Astrocyte (in vitro differentiated cells and primary cell): ENCODE measurements at regions not wholly inside any gene's neighbourhood (a gene's known extent, or its start where the extent isn't known, plus 50 kb on each side); places are given as distances from the start of the nearest gene placed in this dataset.

Experiments
- DNase-seq: peaks from one replicate; pipeline ENCODE4 v3.0.0-alpha.2; 2010; ENCODE audit warnings: low read depth
- FAIRE-seq: peaks from 2 replicates; lab custom pipeline; 2011; peaks lifted over from hg19 to GRCh38; lab: Jason Lieb, UNC
- H2AFZ ChIP-seq: 2 replicates; pipeline ENCODE4 v1.6.0; 2012; ENCODE audit warnings: low read depth, low read length, inconsistent platforms
- H3K27ac ChIP-seq: 2 replicates; pipeline ENCODE4 v1.5.1; 2011; ENCODE audit warnings: low read depth, low read length, inconsistent platforms
- H3K27me3 ChIP-seq: 2 replicates; pipeline ENCODE4 v1.6.0; 2011; ENCODE audit warnings: low read length, inconsistent platforms; ENCODE audit not compliant: insufficient read depth
- H3K36me3 ChIP-seq: 2 replicates; pipeline ENCODE4 v1.5.1; 2011; ENCODE audit warnings: low read length, inconsistent platforms; ENCODE audit not compliant: insufficient read depth
- H3K4me1 ChIP-seq: 2 replicates; pipeline ENCODE4 v1.5.1; 2011; ENCODE audit warnings: low read length, inconsistent platforms; ENCODE audit not compliant: insufficient read depth
- H3K4me2 ChIP-seq: 2 replicates; pipeline ENCODE4 v1.6.0; 2012; ENCODE audit warnings: low read length, inconsistent platforms
- H3K4me3 ChIP-seq: 2 replicates; pipeline ENCODE4 v1.5.1; 2011; ENCODE audit warnings: low read depth, mild to moderate bottlenecking, low read length, inconsistent platforms; ENCODE audit not compliant: insufficient read depth
- H3K79me2 ChIP-seq: 2 replicates; pipeline ENCODE4 v1.6.0; 2012; ENCODE audit warnings: mild to moderate bottlenecking, low read length, inconsistent platforms; ENCODE audit not compliant: insufficient read depth
- H3K9ac ChIP-seq: 2 replicates; pipeline ENCODE4 v1.6.0; 2012; ENCODE audit warnings: mild to moderate bottlenecking, low read length, inconsistent platforms
- H3K9me3 ChIP-seq: 2 replicates; pipeline ENCODE4 v1.5.1; 2012; ENCODE audit warnings: low read depth, mild to moderate bottlenecking, low read length, inconsistent platforms; ENCODE audit not compliant: insufficient read depth
- H4K20me1 ChIP-seq: 2 replicates; pipeline ENCODE4 v1.6.0; 2012; ENCODE audit warnings: low read length, inconsistent platforms; ENCODE audit not compliant: insufficient read depth
- H3K27ac Mint-ChIP-seq: one replicate; pipeline ENCODE4 v1.8.0; 2021; ENCODE audit warnings: mild to moderate bottlenecking, mixed read lengths; ENCODE audit not compliant: unreplicated experiment
- H3K27me3 Mint-ChIP-seq: one replicate; pipeline ENCODE4 v1.8.0; 2021; ENCODE audit warnings: low read depth, mixed read lengths; ENCODE audit not compliant: unreplicated experiment
- H3K36me3 Mint-ChIP-seq: one replicate; pipeline ENCODE4 v1.8.0; 2021; ENCODE audit warnings: low read depth, mixed read lengths; ENCODE audit not compliant: unreplicated experiment
- H3K4me1 Mint-ChIP-seq: one replicate; pipeline ENCODE4 v1.8.0; 2021; ENCODE audit warnings: low read depth, mixed read lengths; ENCODE audit not compliant: unreplicated experiment
- H3K4me3 Mint-ChIP-seq: one replicate; pipeline ENCODE4 v1.8.0; 2021; ENCODE audit warnings: mild to moderate bottlenecking, moderate library complexity, mixed read lengths; ENCODE audit not compliant: unreplicated experiment
- H3K9me3 Mint-ChIP-seq: one replicate; pipeline ENCODE4 v1.8.0; 2021; ENCODE audit warnings: mild to moderate bottlenecking, mixed read lengths; ENCODE audit not compliant: unreplicated experiment
- EZH2 ChIP-seq: IDR thresholded peaks from 2 replicates; pipeline ENCODE4 v1.6.1; 2012; ENCODE audit warnings: mild to moderate bottlenecking, low read length, inconsistent platforms; ENCODE audit not compliant: insufficient read depth
- TF ChIP-seq, protein P1 (sequence below): IDR thresholded peaks from 2 replicates; pipeline ENCODE4 v1.5.1; 2011; ENCODE audit warnings: low read depth, mild to moderate bottlenecking, inconsistent platforms, low read length, moderate library complexity; ENCODE audit not compliant: insufficient read depth

DNA sequence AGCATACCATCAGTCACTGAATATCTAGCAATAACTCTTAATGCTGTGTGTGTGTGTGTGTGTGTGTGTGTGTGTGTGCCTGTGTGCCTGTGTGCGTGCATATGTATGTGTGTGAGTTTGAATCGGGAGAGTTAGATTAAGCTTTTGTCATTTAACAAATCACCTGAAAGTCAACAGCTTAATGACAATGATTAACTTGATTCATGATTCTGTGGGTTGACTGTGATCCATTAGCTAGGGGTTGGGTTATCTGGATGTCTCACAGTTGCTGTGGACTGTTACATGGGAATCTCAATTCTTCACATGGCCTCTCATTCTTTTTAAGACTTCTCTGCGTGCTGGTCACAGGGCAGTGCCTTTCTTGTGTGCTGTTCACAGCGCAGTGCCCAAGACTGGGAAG lies 639.0 kb upstream of the SORCS1 start:
- Histone ChIP-seq H2AFZ (no peak overlapping the region), H3K79me2 (no peaks in the 10 kb centered on the region), H3K9ac (no peak overlapping the region), H3K36me3 (no peaks in the 10 kb centered on the region), H4K20me1 (no peaks in the 10 kb centered on the region), H3K4me3 (no peak overlapping the region), H3K4me2 (no peak overlapping the region), H3K4me1 (no peaks in the 10 kb centered on the region), H3K9me3 (no peaks in the 10 kb centered on the region), H3K27ac (no peak overlapping the region), H3K27me3 (no peaks in the 10 kb centered on the region)
- H3K27ac Mint-ChIP-seq = no peak overlapping the region
- no peaks in the 10 kb centered on the region for H3K27me3 Mint-ChIP-seq
- H3K4me1 Mint-ChIP-seq = no peaks in the 10 kb centered on the region
- no peaks in the 10 kb centered on the region for H3K9me3 Mint-ChIP-seq
- no peaks in the 10 kb centered on the region for H3K36me3 Mint-ChIP-seq
- no peak overlapping the region for H3K4me3 Mint-ChIP-seq
- no peak for TF ChIP-seq EZH2
- TF ChIP-seq, protein P1, sequence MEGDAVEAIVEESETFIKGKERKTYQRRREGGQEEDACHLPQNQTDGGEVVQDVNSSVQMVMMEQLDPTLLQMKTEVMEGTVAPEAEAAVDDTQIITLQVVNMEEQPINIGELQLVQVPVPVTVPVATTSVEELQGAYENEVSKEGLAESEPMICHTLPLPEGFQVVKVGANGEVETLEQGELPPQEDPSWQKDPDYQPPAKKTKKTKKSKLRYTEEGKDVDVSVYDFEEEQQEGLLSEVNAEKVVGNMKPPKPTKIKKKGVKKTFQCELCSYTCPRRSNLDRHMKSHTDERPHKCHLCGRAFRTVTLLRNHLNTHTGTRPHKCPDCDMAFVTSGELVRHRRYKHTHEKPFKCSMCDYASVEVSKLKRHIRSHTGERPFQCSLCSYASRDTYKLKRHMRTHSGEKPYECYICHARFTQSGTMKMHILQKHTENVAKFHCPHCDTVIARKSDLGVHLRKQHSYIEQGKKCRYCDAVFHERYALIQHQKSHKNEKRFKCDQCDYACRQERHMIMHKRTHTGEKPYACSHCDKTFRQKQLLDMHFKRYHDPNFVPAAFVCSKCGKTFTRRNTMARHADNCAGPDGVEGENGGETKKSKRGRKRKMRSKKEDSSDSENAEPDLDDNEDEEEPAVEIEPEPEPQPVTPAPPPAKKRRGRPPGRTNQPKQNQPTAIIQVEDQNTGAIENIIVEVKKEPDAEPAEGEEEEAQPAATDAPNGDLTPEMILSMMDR = no peak
- no peak for FAIRE-seq
- no peak for DNase-seq

DNA sequence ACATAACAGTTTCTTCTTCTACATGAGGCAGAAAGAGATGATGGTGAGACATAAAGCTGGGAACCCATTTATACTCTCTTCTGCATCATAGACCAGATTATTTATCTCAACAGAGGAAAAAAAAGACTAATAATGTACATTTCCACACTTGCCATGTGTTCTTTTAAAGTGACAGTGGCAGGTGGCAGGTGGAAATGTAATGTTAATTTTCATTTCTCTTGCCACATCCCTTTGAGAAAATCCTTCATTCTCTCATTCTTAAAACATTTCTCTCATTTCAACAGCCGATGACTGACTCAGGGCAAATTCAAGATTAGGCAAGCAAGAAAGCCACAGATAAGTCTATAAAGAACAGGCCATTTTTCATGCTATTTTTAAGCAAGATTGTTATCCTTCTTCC lies 635.6 kb upstream of the SORCS1 start:
- Histone ChIP-seq H3K27me3 (no peaks in the 10 kb centered on the region), H3K4me2 (no peak overlapping the region), H3K4me3 (no peak overlapping the region), H2AFZ (no peak overlapping the region), H3K36me3 (no peaks in the 10 kb centered on the region), H3K9me3 (no peaks in the 10 kb centered on the region), H3K27ac (no peak overlapping the region), H3K79me2 (no peaks in the 10 kb centered on the region), H3K4me1 (no peaks in the 10 kb centered on the region), H4K20me1 (no peaks in the 10 kb centered on the region), H3K9ac (no peak overlapping the region)
- no peaks in the 10 kb centered on the region for H3K36me3 Mint-ChIP-seq
- no peak overlapping the region for H3K4me3 Mint-ChIP-seq
- no peak overlapping the region for H3K27ac Mint-ChIP-seq
- no peaks in the 10 kb centered on the region for H3K4me1 Mint-ChIP-seq
- no peaks in the 10 kb centered on the region for H3K9me3 Mint-ChIP-seq
- H3K27me3 Mint-ChIP-seq = no peaks in the 10 kb centered on the region
- TF ChIP-seq, protein P1 = no peak
- no peak for TF ChIP-seq EZH2
- no peak for DNase-seq
- no peak for FAIRE-seq

DNA sequence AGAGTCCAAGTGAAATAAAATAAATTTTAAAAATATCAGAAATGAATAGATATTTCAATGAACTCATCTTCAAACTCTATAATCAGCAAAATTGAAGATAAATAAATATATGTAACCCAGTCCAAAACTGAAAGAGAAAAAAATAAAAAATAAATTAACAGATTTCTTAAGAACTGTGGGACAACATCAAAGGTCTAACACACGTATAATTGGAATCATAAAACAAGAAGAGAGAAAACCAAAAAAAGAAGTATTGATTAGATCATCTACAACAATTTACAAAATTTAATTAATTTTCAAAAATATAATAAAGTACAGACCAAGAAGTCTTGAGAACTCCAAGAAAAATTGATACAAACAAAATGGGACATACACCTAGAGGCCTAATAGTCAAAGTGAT lies 625.8 kb upstream of the SORCS1 start:
- FAIRE-seq (no peak), DNase-seq (no peak)
- Histone ChIP-seq H3K9me3 (no peaks in the 10 kb centered on the region), H2AFZ (no peak overlapping the region), H3K36me3 (no peaks in the 10 kb centered on the region), H3K4me2 (no peak overlapping the region), H3K27ac (no peak overlapping the region), H4K20me1 (no peaks in the 10 kb centered on the region), H3K4me3 (no peak overlapping the region), H3K79me2 (no peaks in the 10 kb centered on the region), H3K9ac (no peak overlapping the region), H3K4me1 (no peaks in the 10 kb centered on the region), H3K27me3 (no peaks in the 10 kb centered on the region)
- no peaks in the 10 kb centered on the region for H3K4me1 Mint-ChIP-seq
- H3K27me3 Mint-ChIP-seq = no peaks in the 10 kb centered on the region
- no peaks in the 10 kb centered on the region for H3K36me3 Mint-ChIP-seq
- peaks cover 12% of the 10 kb centered on the region for H3K9me3 Mint-ChIP-seq
- TF ChIP-seq, protein P1 = no peak
- no peak overlapping the region for H3K27ac Mint-ChIP-seq
- no peak overlapping the region for H3K4me3 Mint-ChIP-seq
